WERI-Rb-1 (cell line): ENCODE measurements at regions not wholly inside any gene's neighbourhood (a gene's known extent, or its start where the extent isn't known, plus 50 kb on each side); places are given as distances from the start of the nearest gene placed in this dataset.

Experiments used
- DNase-seq: peaks from one replicate; pipeline ENCODE4 v3.0.0-alpha.2; 2020
- H3K27ac ChIP-seq: fragments of 250-450 bp; sonication (Bioruptor Pico); 2 replicates; pipeline ENCODE4 v1.5.1; 2020; ENCODE audit warnings: mild to moderate bottlenecking, moderate library complexity
- H3K27me3 ChIP-seq: fragments of 250-450 bp; sonication (Bioruptor Pico); 2 replicates; pipeline ENCODE4 v1.5.1; 2021; ENCODE audit warnings: mild to moderate bottlenecking, low read depth, moderate library complexity; ENCODE audit not compliant: insufficient read depth, severe bottlenecking
- H3K36me3 ChIP-seq: fragments of 250-450 bp; sonication (Bioruptor Pico); 2 replicates; pipeline ENCODE4 v1.5.1; 2020; ENCODE audit warnings: mild to moderate bottlenecking, moderate library complexity
- H3K4me3 ChIP-seq: 2 replicates; pipeline ENCODE4 v1.5.1; 2011; ENCODE audit warnings: low read depth, mild to moderate bottlenecking, control low read depth, low read length
- H3K9me3 ChIP-seq: fragments of 250-450 bp; sonication (Bioruptor Pico); 2 replicates; pipeline ENCODE4 v1.5.1; 2021; ENCODE audit warnings: mild to moderate bottlenecking, moderate library complexity; ENCODE audit not compliant: severe bottlenecking
- CTCF ChIP-seq: IDR thresholded peaks from 2 replicates; pipeline ENCODE4 v1.5.1; 2011; ENCODE audit warnings: low read depth, mild to moderate bottlenecking, control low read depth, inconsistent platforms, low read length

GRCh38 chr20:10990625-10991382 lies 317.0 kb upstream of the JAG1 start:
- Histone ChIP-seq H3K36me3 (no peaks in the 10 kb centered on the region), H3K4me3 (no peak overlapping the region), H3K27ac (no peak overlapping the region), H3K27me3 (no peaks in the 10 kb centered on the region), H3K9me3 (no peaks in the 10 kb centered on the region)
- TF ChIP-seq CTCF: no peak
- DNase-seq: no peak

- no peaks in the 10 kb centered on the region for H3K27me3 ChIP-seq
- DNase-seq: no peak
- H3K36me3 ChIP-seq: no peaks in the 10 kb centered on the region
- H3K4me3 ChIP-seq: no peak overlapping the region
- no peak for TF ChIP-seq CTCF
- no peak overlapping the region for H3K27ac ChIP-seq
- H3K9me3 ChIP-seq: no peaks in the 10 kb centered on the region
Observed at GRCh38 chr20:10992731-10993130, 318.9 kb upstream of the JAG1 start.

- no peak for TF ChIP-seq CTCF
- Histone ChIP-seq H3K9me3 (no peaks in the 10 kb centered on the region), H3K4me3 (no peak overlapping the region), H3K27me3 (no peaks in the 10 kb centered on the region), H3K27ac (no peak overlapping the region), H3K36me3 (no peaks in the 10 kb centered on the region)
- no peak for DNase-seq
Observed at GRCh38 chr20:10994991-10995700, 321.3 kb upstream of the JAG1 start.

- Histone ChIP-seq H3K27ac (no peak overlapping the region), H3K27me3 (no peaks in the 10 kb centered on the region), H3K9me3 (no peaks in the 10 kb centered on the region), H3K4me3 (no peak overlapping the region), H3K36me3 (no peaks in the 10 kb centered on the region)
- no peak for DNase-seq
- TF ChIP-seq CTCF: no peak
Observed at GRCh38 chr20:10998476-10998875, 324.7 kb upstream of the JAG1 start.

GRCh38 chr20:11000416-11000815 lies 326.6 kb upstream of the JAG1 start:
- H3K27ac ChIP-seq: no peak overlapping the region
- no peaks in the 10 kb centered on the region for H3K27me3 ChIP-seq
- no peak for DNase-seq
- no peak for TF ChIP-seq CTCF
- no peaks in the 10 kb centered on the region for H3K9me3 ChIP-seq
- no peaks in the 10 kb centered on the region for H3K36me3 ChIP-seq
- no peak overlapping the region for H3K4me3 ChIP-seq
